DOHH2 (cell line): ENCODE measurements at regions not wholly inside any gene's neighbourhood (a gene's known extent, or its start where the extent isn't known, plus 50 kb on each side); places are given as distances from the start of the nearest gene placed in this dataset.

Source experiments
- H3F3A ChIP-seq: fragments of 200-600 bp; sonication (generic), shearing (Covaris generic); 2 replicates; pipeline ENCODE4 v1.6.0; 2016; ENCODE audit warnings: antibody characterized with exemption, mild to moderate bottlenecking; ENCODE audit not compliant: control insufficient read depth, insufficient read depth
- H3K27ac ChIP-seq: fragments of 200-600 bp; sonication (generic); 2 replicates; pipeline ENCODE4 v1.5.1; 2014; ENCODE audit warnings: low read depth, mild to moderate bottlenecking, low read length, moderate library complexity
- H3K27me3 ChIP-seq: fragments of 200-600 bp; sonication (generic); 2 replicates; pipeline ENCODE4 v1.6.1; 2014; ENCODE audit warnings: mild to moderate bottlenecking, low read length, mixed read lengths; ENCODE audit not compliant: control insufficient read depth
- H3K36me3 ChIP-seq: fragments of 200-600 bp; sonication (generic); 2 replicates; pipeline ENCODE4 v1.6.1; 2014; ENCODE audit warnings: mild to moderate bottlenecking, low read length, moderate library complexity, mixed read lengths; ENCODE audit not compliant: control insufficient read depth
- H3K4me1 ChIP-seq: fragments of 200-600 bp; sonication (generic); 2 replicates; pipeline ENCODE4 v1.6.1; 2014; ENCODE audit warnings: mild to moderate bottlenecking, low read length, mixed read lengths; ENCODE audit not compliant: control insufficient read depth
- H3K4me2 ChIP-seq: fragments of 200-600 bp; sonication (generic); 2 replicates; pipeline ENCODE4 v1.6.0; 2014; ENCODE audit warnings: mild to moderate bottlenecking, low read length, moderate library complexity
- H3K4me3 ChIP-seq: fragments of 200-600 bp; sonication (generic); 2 replicates; pipeline ENCODE4 v1.5.1; 2014; ENCODE audit warnings: mild to moderate bottlenecking, low read length, mixed read lengths
- H3K79me2 ChIP-seq: fragments of 200-600 bp; sonication (generic); 2 replicates; pipeline ENCODE4 v1.6.1; 2014; ENCODE audit warnings: mild to moderate bottlenecking, low read length, mixed read lengths; ENCODE audit not compliant: control insufficient read depth
- H3K9me2 ChIP-seq: fragments of 200-600 bp; sonication (generic); replicated peaks from 2 replicates; pipeline ENCODE4 v1.6.1; 2014; ENCODE audit warnings: mild to moderate bottlenecking, low read length, mixed read lengths; ENCODE audit not compliant: control insufficient read depth
- H3K9me3 ChIP-seq: fragments of 200-600 bp; sonication (generic); 2 replicates; pipeline ENCODE4 v1.6.1; 2014; ENCODE audit warnings: antibody characterized with exemption, low read length, mixed read lengths; ENCODE audit not compliant: control insufficient read depth, insufficient read depth
- H4K20me1 ChIP-seq: fragments of 200-600 bp; sonication (generic); 2 replicates; pipeline ENCODE4 v1.6.0; 2014; ENCODE audit warnings: low read depth, mild to moderate bottlenecking, antibody characterized with exemption, low read length, moderate library complexity; ENCODE audit not compliant: control insufficient read depth, insufficient read depth
- EZH2phosphoT487 ChIP-seq: fragments of 200-600 bp; sonication (generic); IDR thresholded peaks from 2 replicates; pipeline ENCODE4 v1.6.1; 2017; ENCODE audit warnings: borderline replicate concordance, mild to moderate bottlenecking, antibody characterized with exemption, low read length, moderate library complexity, mixed read lengths
- TF ChIP-seq, protein P1 (sequence below): fragments of 200-600 bp; sonication (generic); IDR thresholded peaks from one replicate; pipeline ENCODE4 v1.5.1; 2014; ENCODE audit warnings: antibody characterized with exemption, mild to moderate bottlenecking, low read depth, low read length; ENCODE audit not compliant: poor library complexity, severe bottlenecking

DNA sequence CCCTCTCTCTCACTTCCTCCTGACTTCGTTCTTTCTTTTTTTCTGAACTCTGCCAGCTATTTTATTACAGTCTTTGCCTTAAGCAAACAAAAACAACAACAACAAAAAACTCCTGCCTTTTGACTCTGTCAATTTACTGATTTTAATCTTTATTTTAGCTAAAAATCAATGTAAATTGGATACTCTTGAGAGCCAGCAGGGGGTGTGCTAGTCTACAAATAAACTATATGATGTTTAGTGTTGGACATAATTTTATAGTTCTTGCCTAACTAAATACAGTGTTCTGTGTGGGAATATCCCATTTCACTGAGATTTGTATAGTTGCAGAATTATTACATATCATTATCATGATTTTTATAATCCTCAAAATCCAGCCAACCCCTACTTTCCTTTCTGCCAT lies 1199.9 kb upstream of the SPRY2 start:
- Histone ChIP-seq H3K9me2 (no peaks in the 10 kb centered on the region), H3K4me3 (no peak overlapping the region), H3K4me1 (no peaks in the 10 kb centered on the region), H3K27me3 (no peaks in the 10 kb centered on the region), H3K9me3 (peaks cover 5% of the 10 kb centered on the region; the same call in 1 of the 2 replicates), H3K4me2 (no peak overlapping the region), H4K20me1 (no peaks in the 10 kb centered on the region), H3K79me2 (no peaks in the 10 kb centered on the region), H3F3A (no peaks in the 10 kb centered on the region), H3K27ac (no peak overlapping the region), H3K36me3 (no peaks in the 10 kb centered on the region)
- TF ChIP-seq, protein P1, sequence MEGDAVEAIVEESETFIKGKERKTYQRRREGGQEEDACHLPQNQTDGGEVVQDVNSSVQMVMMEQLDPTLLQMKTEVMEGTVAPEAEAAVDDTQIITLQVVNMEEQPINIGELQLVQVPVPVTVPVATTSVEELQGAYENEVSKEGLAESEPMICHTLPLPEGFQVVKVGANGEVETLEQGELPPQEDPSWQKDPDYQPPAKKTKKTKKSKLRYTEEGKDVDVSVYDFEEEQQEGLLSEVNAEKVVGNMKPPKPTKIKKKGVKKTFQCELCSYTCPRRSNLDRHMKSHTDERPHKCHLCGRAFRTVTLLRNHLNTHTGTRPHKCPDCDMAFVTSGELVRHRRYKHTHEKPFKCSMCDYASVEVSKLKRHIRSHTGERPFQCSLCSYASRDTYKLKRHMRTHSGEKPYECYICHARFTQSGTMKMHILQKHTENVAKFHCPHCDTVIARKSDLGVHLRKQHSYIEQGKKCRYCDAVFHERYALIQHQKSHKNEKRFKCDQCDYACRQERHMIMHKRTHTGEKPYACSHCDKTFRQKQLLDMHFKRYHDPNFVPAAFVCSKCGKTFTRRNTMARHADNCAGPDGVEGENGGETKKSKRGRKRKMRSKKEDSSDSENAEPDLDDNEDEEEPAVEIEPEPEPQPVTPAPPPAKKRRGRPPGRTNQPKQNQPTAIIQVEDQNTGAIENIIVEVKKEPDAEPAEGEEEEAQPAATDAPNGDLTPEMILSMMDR: peak; percentile 49
- no peak for TF ChIP-seq EZH2phosphoT487

DNA sequence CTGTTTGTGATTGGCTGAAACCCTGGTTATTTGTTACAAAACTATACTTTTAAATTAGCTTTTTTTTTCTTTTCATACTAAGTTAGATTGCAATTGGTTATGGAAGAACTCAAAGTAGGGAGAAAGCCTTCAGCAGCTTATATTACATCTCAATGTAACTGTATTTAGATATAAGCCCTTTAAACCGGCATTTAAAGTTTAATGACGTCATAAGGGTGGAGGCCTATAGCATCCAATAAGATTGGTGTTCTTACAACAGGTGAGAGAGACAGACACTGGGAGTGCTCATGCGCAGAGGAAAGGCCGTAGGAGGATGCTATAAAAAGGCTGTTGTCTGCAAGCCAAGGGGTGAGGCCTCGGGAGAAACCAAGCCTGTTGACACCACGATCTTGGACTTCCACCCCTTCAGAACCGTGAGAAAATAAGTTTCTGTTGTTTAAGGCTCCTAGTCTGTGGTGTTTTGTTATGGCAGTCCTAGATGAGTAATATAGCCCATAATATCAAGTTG lies 1198.8 kb upstream of the SPRY2 start:
- TF ChIP-seq, protein P1: no peak
- no peak for TF ChIP-seq EZH2phosphoT487
- H3K9me3 ChIP-seq: no peaks in the 10 kb centered on the region
- H3K27ac ChIP-seq: no peak overlapping the region
- no peaks in the 10 kb centered on the region for H3F3A ChIP-seq
- H3K4me2 ChIP-seq: no peak overlapping the region
- no peak overlapping the region for H3K4me3 ChIP-seq
- H3K9me2 ChIP-seq: no peaks in the 10 kb centered on the region
- H4K20me1 ChIP-seq: no peaks in the 10 kb centered on the region
- H3K79me2 ChIP-seq: no peaks in the 10 kb centered on the region
- no peaks in the 10 kb centered on the region for H3K4me1 ChIP-seq
- H3K36me3 ChIP-seq: no peaks in the 10 kb centered on the region
- H3K27me3 ChIP-seq: no peaks in the 10 kb centered on the region

DNA sequence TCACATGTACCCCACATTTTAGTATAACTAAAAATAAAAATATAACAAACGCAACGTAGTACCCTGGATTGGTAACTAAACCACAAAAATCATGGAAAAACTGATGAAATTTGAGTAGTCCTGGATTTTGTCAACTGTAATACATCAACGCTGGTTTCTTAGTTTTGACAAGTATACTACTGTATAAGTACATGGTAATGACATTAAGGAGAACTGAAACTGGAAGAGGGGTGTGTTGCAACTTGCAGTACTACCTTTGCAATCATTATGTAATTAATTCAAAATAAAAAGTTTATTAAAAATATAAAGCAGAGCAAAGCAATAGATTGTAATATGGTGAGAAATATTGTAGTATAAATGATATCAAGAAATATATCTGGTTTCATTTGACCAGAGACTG lies 1158.0 kb upstream of the SPRY2 start:
- no peaks in the 10 kb centered on the region for H3K79me2 ChIP-seq
- H3K27ac ChIP-seq: no peak overlapping the region
- H3K9me2 ChIP-seq: no peaks in the 10 kb centered on the region
- H3K9me3 ChIP-seq: no peaks in the 10 kb centered on the region
- no peaks in the 10 kb centered on the region for H3K27me3 ChIP-seq
- H3K4me1 ChIP-seq: no peaks in the 10 kb centered on the region
- TF ChIP-seq, protein P1: no peak
- no peak for TF ChIP-seq EZH2phosphoT487
- no peaks in the 10 kb centered on the region for H3F3A ChIP-seq
- H3K4me2 ChIP-seq: no peak overlapping the region
- H3K4me3 ChIP-seq: no peak overlapping the region
- no peaks in the 10 kb centered on the region for H4K20me1 ChIP-seq
- H3K36me3 ChIP-seq: no peaks in the 10 kb centered on the region

DNA sequence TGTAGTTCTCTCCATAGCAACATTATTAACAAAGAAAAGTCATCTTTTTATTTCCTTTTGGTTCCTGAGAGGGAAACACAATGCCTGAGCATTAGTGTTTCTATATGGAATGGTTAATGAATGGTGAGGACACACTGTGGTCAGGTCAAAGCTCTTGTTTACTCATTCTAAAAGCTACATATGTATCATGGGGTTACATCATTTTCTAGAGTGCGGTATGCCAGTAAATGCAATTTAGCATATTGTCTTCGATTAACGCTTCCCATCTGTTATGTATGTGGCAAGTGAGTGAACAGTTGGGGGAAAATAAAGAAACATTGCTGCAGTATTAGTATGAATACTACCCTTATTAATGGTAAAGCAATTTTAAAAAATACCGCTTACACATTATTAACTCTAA lies 1152.2 kb upstream of the SPRY2 start:
- Histone ChIP-seq H3K79me2 (no peaks in the 10 kb centered on the region), H3K9me3 (no peaks in the 10 kb centered on the region), H4K20me1 (no peaks in the 10 kb centered on the region), H3K36me3 (no peaks in the 10 kb centered on the region), H3K4me3 (no peak overlapping the region), H3K4me2 (no peak overlapping the region), H3K4me1 (no peaks in the 10 kb centered on the region), H3F3A (no peaks in the 10 kb centered on the region), H3K27ac (no peak overlapping the region), H3K9me2 (no peaks in the 10 kb centered on the region), H3K27me3 (no peaks in the 10 kb centered on the region)
- no peak for TF ChIP-seq EZH2phosphoT487
- TF ChIP-seq, protein P1: no peak
